ENCODE measurements at regions not wholly inside any gene's neighbourhood (a gene's known extent, or its start where the extent isn't known, plus 50 kb on each side); places are given as distances from the start of the nearest gene placed in this dataset.

GRCh38 chr12:59149995-59150642 is 229.8 kb upstream of the LRIG3 start:
- no peak for TF ChIP-seq POLR2AphosphoS5 (IDR thresholded peaks at IDR 0.05)
- no peak for TF ChIP-seq POLR2A (IDR thresholded peaks at IDR 0.05)
- peak; percentile 83 to 97 for TF ChIP-seq CTCF (IDR thresholded peaks at IDR 0.05)
